OCI-LY3 (cell line): ENCODE measurements at regions not wholly inside any gene's neighbourhood (a gene's known extent, or its start where the extent isn't known, plus 50 kb on each side); places are given as distances from the start of the nearest gene placed in this dataset.

Experiments
- H2AFZ ChIP-seq: fragments of 200-600, 300-600 bp; shearing (Covaris generic); 2 replicates; pipeline ENCODE4 v1.6.0; 2014; ENCODE audit warnings: antibody characterized with exemption, low read depth, low read length
- H3K27ac ChIP-seq: fragments of 200-600, 300-600 bp; sonication (generic); 2 replicates; pipeline ENCODE4 v1.5.1; 2014; ENCODE audit warnings: mild to moderate bottlenecking, low read length, moderate library complexity, mixed read lengths
- H3K27me3 ChIP-seq: fragments of 200-600, 300-600 bp; sonication (generic); 2 replicates; pipeline ENCODE4 v1.6.1; 2014; ENCODE audit warnings: low read depth, low read length, mixed read lengths
- H3K36me3 ChIP-seq: fragments of 200-600, 300-600 bp; sonication (generic); replicated peaks from 2 replicates; pipeline ENCODE3; 2014; ENCODE audit warnings: low read depth, low read length, mixed read lengths
- H3K4me1 ChIP-seq: fragments of 300-600, 200-600 bp; sonication (generic); 2 replicates; pipeline ENCODE4 v1.6.1; 2014; ENCODE audit warnings: low read length, mixed read lengths
- H3K4me2 ChIP-seq: fragments of 200-600, 300-600 bp; sonication (generic); 2 replicates; pipeline ENCODE4 v1.6.1; 2014; ENCODE audit warnings: low read length, mixed read lengths
- H3K4me3 ChIP-seq: fragments of 300-600, 200-600 bp; sonication (generic); 2 replicates; pipeline ENCODE4 v1.5.1; 2014; ENCODE audit warnings: antibody characterized with exemption, mild to moderate bottlenecking, low read length, moderate library complexity
- H3K79me2 ChIP-seq: fragments of 300-600, 200-600 bp; shearing (Covaris generic); 2 replicates; pipeline ENCODE4 v1.6.1; 2014; ENCODE audit warnings: mild to moderate bottlenecking, low read length, mixed read lengths
- H3K9ac ChIP-seq: fragments of 300-600, 200-600 bp; shearing (Covaris generic); 2 replicates; pipeline ENCODE4 v1.6.0; 2014; ENCODE audit warnings: mild to moderate bottlenecking, low read length, moderate library complexity
- H3K9me3 ChIP-seq: fragments of 200-600, 300-600 bp; shearing (Covaris generic); 2 replicates; pipeline ENCODE4 v1.6.1; 2014; ENCODE audit warnings: low read length, mixed read lengths; ENCODE audit not compliant: insufficient read depth
- H4K20me1 ChIP-seq: fragments of 200-600, 300-600 bp; sonication (generic); 2 replicates; pipeline ENCODE4 v1.6.1; 2016; ENCODE audit warnings: low read length, mixed read lengths; ENCODE audit not compliant: insufficient read depth
- CTCF ChIP-seq: fragments of 200-600, 300-600 bp; sonication (generic); IDR thresholded peaks from 2 replicates; pipeline ENCODE4 v1.5.1; 2014; ENCODE audit warnings: antibody characterized with exemption, low read length, low read depth
- EZH2phosphoT487 ChIP-seq: fragments of 200-600 bp; shearing (Covaris generic); IDR thresholded peaks from 2 replicates; pipeline ENCODE4 v1.6.1; 2018; ENCODE audit warnings: antibody characterized with exemption, mixed run types, low read depth

DNA sequence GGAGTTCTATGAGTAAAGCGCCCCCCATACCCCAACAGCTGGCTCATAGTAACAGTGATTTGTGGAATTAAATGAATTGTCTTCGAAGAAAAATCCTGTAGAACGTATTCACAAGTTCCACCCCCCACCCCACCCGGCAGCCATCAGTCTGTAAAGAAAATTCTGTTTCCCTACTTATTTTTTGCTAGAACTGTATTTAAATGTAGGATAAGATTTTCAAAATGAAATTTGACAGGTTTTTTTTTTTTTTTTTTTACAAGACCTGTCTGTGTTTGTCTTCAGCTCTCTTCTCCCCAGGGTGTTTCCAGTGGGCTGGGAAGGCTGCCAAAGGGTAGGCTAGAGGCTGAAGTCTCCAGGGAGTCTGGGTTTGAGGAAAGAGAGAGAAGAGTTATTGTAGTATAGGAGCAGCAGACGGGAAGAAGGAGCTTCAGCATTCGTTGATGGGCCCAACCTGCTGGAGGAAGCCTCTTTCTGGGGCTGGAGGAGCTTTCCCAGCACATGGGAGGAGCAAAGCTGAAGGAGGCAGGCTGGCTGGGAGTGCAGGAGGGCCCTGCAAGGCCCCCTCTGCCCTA lies 130.6 kb upstream of the SEMA6D start:
- H3K9me3 ChIP-seq = no peaks in the 10 kb centered on the region
- no peak overlapping the region for H2AFZ ChIP-seq
- no peaks in the 10 kb centered on the region for H3K27me3 ChIP-seq
- TF ChIP-seq CTCF (no peak), EZH2phosphoT487 (no peak)
- no peaks in the 10 kb centered on the region for H4K20me1 ChIP-seq
- H3K27ac ChIP-seq = no peak overlapping the region
- no peak overlapping the region for H3K4me3 ChIP-seq
- H3K79me2 ChIP-seq = no peaks in the 10 kb centered on the region
- no peak overlapping the region for H3K4me2 ChIP-seq
- H3K9ac ChIP-seq = no peak overlapping the region
- no peaks in the 10 kb centered on the region for H3K4me1 ChIP-seq
- no peaks in the 10 kb centered on the region for H3K36me3 ChIP-seq

DNA sequence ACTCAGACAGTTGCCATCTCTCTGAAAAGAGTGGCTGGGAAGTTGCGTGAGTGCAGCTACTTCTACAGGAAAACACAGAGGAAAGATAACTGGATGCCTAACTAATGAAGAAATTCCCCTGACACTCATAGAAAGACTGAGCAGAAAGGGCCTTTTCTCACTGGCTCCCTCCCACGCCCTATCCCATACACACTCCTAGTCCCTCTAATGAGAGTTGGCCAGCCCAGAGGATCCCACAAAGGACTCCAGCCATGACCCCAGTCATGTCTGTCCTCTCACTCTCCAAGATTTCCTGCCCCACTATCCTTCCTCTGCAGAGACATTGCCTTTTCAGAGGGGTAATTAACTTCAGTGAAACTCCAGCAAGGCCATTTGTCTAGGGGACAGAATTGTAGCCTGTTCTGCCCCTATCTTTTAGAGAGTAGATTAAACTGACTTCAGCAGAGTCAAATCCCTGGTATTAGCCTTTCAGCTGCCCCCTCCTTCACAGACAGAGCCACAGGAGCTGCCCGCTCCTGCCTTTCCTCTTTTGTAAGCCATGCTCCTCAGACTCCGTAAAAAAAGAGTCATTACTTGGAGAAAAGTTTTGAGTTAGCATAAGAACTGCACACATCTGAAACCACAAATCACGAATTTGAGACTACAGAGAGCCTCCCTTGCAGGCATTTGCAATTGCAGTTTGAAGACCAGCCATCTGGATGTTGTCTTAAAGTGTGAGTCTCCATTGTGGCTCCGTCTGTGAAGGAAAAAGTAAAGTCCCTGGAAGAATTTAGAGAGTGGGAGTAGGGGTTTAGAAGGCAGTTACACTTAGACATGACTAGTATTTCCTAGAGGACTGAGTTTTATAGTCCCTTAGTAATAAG lies 129.1 kb upstream of the SEMA6D start:
- Histone ChIP-seq H3K36me3 (no peaks in the 10 kb centered on the region), H3K4me1 (no peaks in the 10 kb centered on the region), H3K9ac (no peak overlapping the region), H3K27ac (no peak overlapping the region), H3K27me3 (no peaks in the 10 kb centered on the region), H2AFZ (no peak overlapping the region), H3K9me3 (no peaks in the 10 kb centered on the region), H4K20me1 (no peaks in the 10 kb centered on the region), H3K4me3 (no peak overlapping the region), H3K79me2 (no peaks in the 10 kb centered on the region), H3K4me2 (no peak overlapping the region)
- TF ChIP-seq EZH2phosphoT487 = no peak
- TF ChIP-seq CTCF = no peak

DNA sequence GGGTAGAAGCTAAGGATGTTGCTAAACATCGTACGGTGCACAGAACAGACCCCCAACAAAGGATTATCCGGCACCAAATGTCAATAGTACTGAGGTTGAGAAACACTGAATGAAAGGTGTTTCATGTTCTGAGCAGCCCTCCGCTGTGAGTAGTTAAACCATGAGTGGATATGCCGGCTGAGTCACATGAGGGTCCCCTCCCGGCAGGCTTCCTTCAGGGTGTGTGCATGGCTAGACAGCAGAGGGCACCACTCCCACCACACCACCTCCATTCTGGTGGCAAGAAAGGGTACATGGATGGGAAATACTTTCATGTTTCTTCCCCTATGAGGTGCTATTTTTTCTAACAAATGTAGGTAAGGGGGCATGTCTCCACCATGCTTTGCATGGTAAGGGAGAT lies 128.3 kb upstream of the SEMA6D start:
- H3K27me3 ChIP-seq = no peaks in the 10 kb centered on the region
- no peaks in the 10 kb centered on the region for H3K36me3 ChIP-seq
- H3K4me1 ChIP-seq = no peaks in the 10 kb centered on the region
- no peak overlapping the region for H2AFZ ChIP-seq
- H3K27ac ChIP-seq = no peak overlapping the region
- H3K4me3 ChIP-seq = no peak overlapping the region
- H3K4me2 ChIP-seq = no peak overlapping the region
- H3K9ac ChIP-seq = no peak overlapping the region
- H4K20me1 ChIP-seq = no peaks in the 10 kb centered on the region
- TF ChIP-seq CTCF (no peak), EZH2phosphoT487 (no peak)
- H3K9me3 ChIP-seq = no peaks in the 10 kb centered on the region
- H3K79me2 ChIP-seq = no peaks in the 10 kb centered on the region

- Histone ChIP-seq H4K20me1 (no peaks in the 10 kb centered on the region), H3K9ac (no peak overlapping the region), H3K36me3 (no peaks in the 10 kb centered on the region), H3K27ac (no peak overlapping the region), H2AFZ (no peak overlapping the region), H3K4me1 (no peaks in the 10 kb centered on the region), H3K79me2 (no peaks in the 10 kb centered on the region), H3K9me3 (no peaks in the 10 kb centered on the region), H3K27me3 (peaks cover 4% of the 10 kb centered on the region; the same call in 1 of the 2 replicates), H3K4me3 (no peak overlapping the region), H3K4me2 (no peak overlapping the region)
- TF ChIP-seq EZH2phosphoT487 = no peak
- no peak for TF ChIP-seq CTCF
Observed at GRCh38 chr15:47598996-47599395, 118.3 kb upstream of the SEMA6D start.
